SK-N-SH (cell line): ENCODE measurements at regions not wholly inside any gene's neighbourhood (a gene's known extent, or its start where the extent isn't known, plus 50 kb on each side); places are given as distances from the start of the nearest gene placed in this dataset.

Source experiments
- CTCF ChIA-PET: fragments of 300-600, 350-600 bp; formaldehyde crosslinking; extraction: SDS; loops from one replicate; lab custom pipeline; 2021; lab: Yijun Ruan, JAX
- POLR2A ChIA-PET: fragments of 350-600 bp; sonication (Branson Sonifier 250); formaldehyde crosslinking; extraction: SDS; loops from one replicate; lab custom pipeline; 2020; ENCODE audit warnings: antibody characterized with exemption, inconsistent platforms; lab: Yijun Ruan, JAX
- DNase-seq: peaks from one replicate; pipeline ENCODE4 v3.0.0; 2012
- H2AFZ ChIP-seq: fragments of 200-600 bp; sonication (generic); 2 replicates; pipeline ENCODE4 v1.8.1; 2016; ENCODE audit warnings: antibody characterized with exemption, mild to moderate bottlenecking, low read depth
- H3F3A ChIP-seq: fragments of 200-600 bp; sonication (generic); replicated peaks from 2 replicates; pipeline ENCODE3; 2016; ENCODE audit warnings: antibody characterized with exemption, mild to moderate bottlenecking; ENCODE audit not compliant: insufficient read depth
- H3K27ac ChIP-seq, 2 experiments: fragments of 200-500 bp in 1 of 2; fragments of 200-600 bp in 1 of 2; sonication (Bioruptor generic) in 1 of 2; sonication (generic), shearing (Covaris generic) in 1 of 2; 2 replicates each; pipeline versions ENCODE4 v1.5.1 to v1.6.1; 2014 to 2016; ENCODE audit warnings: low read depth in 2 of 2, inconsistent platforms in 1 of 2, low read length in 1 of 2, mild to moderate bottlenecking in 1 of 2, mixed read lengths in 1 of 2
- H3K27me3 ChIP-seq: fragments of 200-600 bp; sonication (generic), shearing (Covaris generic); 2 replicates; pipeline ENCODE4 v1.6.1; 2016; ENCODE audit warnings: mixed run types; ENCODE audit not compliant: insufficient read depth
- H3K36me3 ChIP-seq, 2 experiments: fragments of 200-500 bp in 1 of 2; fragments of 200-600 bp in 1 of 2; sonication (Bioruptor generic) in 1 of 2; sonication (generic) in 1 of 2; replicated peaks in 1 of 2; 2 replicates each; pipeline versions ENCODE3 to v1.5.1; 2014 to 2016; ENCODE audit warnings: low read length in 1 of 2, mild to moderate bottlenecking in 1 of 2; ENCODE audit not compliant: insufficient read depth in 2 of 2, control insufficient read depth in 1 of 2
- H3K4me1 ChIP-seq, 2 experiments: fragments of 200-500 bp in 1 of 2; fragments of 200-600 bp in 1 of 2; sonication (Bioruptor generic) in 1 of 2; sonication (generic), shearing (Covaris generic) in 1 of 2; 2 replicates each; pipeline versions ENCODE4 v1.5.1 to v1.6.1; 2014 to 2016; ENCODE audit warnings: low read depth in 1 of 2, low read length in 1 of 2, mixed run types in 1 of 2; ENCODE audit not compliant: insufficient read depth in 2 of 2, control insufficient read depth in 1 of 2
- H3K4me2 ChIP-seq: fragments of 200-600 bp; sonication (generic), shearing (Covaris generic); 2 replicates; pipeline ENCODE4 v1.6.1; 2017; ENCODE audit warnings: mixed run types
- H3K4me3 ChIP-seq, 2 experiments: fragments of 200-500 bp in 1 of 2; fragments of 200-600 bp in 1 of 2; sonication (Bioruptor generic) in 1 of 2; sonication (generic), shearing (Covaris generic) in 1 of 2; 2 replicates each; pipeline versions ENCODE4 v1.5.1 to v1.8.1; 2014 to 2016; ENCODE audit warnings: low read depth in 2 of 2, inconsistent platforms in 1 of 2, low read length in 1 of 2, mild to moderate bottlenecking in 1 of 2, mixed read lengths in 1 of 2, moderate library complexity in 1 of 2
- H3K79me2 ChIP-seq: fragments of 200-600 bp; sonication (generic); 2 replicates; pipeline ENCODE4 v1.8.1; 2017; ENCODE audit warnings: mild to moderate bottlenecking; ENCODE audit not compliant: insufficient read depth
- H3K9ac ChIP-seq: fragments of 200-600 bp; sonication (generic); 2 replicates; pipeline ENCODE4 v1.6.1; 2017; ENCODE audit warnings: mixed run types
- H3K9me2 ChIP-seq: fragments of 200-600 bp; sonication (generic); 2 replicates; pipeline ENCODE4 v1.6.1; 2017; ENCODE audit warnings: mixed run types
- H3K9me3 ChIP-seq: fragments of 200-600 bp; sonication (generic); 2 replicates; pipeline ENCODE4 v1.6.1; 2017; ENCODE audit warnings: mixed run types, mild to moderate bottlenecking, moderate library complexity
- H4K20me1 ChIP-seq: fragments of 200-600 bp; sonication (generic); 2 replicates; pipeline ENCODE4 v1.6.1; 2017; ENCODE audit warnings: mild to moderate bottlenecking, mixed run types; ENCODE audit not compliant: insufficient read depth
- FOSL2 ChIP-seq: IDR thresholded peaks from 2 replicates; pipeline ENCODE4 v1.4.0; 2012; ENCODE audit warnings: low read depth, mild to moderate bottlenecking, moderate library complexity, borderline replicate concordance
- FOXJ3 ChIP-seq: sonication (generic); formaldehyde crosslinking; IDR thresholded peaks from 2 replicates; pipeline ENCODE4 v1.5.1; 2020; ENCODE audit warnings: mild to moderate bottlenecking, missing genetic modification reagents
- GATA2 ChIP-seq: sonication (generic); formaldehyde crosslinking; IDR thresholded peaks from 2 replicates; pipeline ENCODE4 v1.5.0; 2020; ENCODE audit warnings: mild to moderate bottlenecking, missing genetic modification reagents
- MEF2A ChIP-seq: IDR thresholded peaks from 2 replicates; pipeline ENCODE4 v1.4.0; 2012; ENCODE audit warnings: low read depth, borderline replicate concordance
- MXI1 ChIP-seq: IDR thresholded peaks from 2 replicates; pipeline ENCODE4 v1.6.1; 2012; ENCODE audit warnings: mild to moderate bottlenecking, low read depth, low read length, improper control_type of control experiment
- NRF1 ChIP-seq: IDR thresholded peaks from 2 replicates; pipeline ENCODE4 v1.6.1; 2012; ENCODE audit warnings: low read depth, mild to moderate bottlenecking, low read length
- RAD21 ChIP-seq: IDR thresholded peaks from 2 replicates; pipeline ENCODE4 v1.6.1; 2012; ENCODE audit warnings: mild to moderate bottlenecking, low read length
- RFX5 ChIP-seq: IDR thresholded peaks from 2 replicates; pipeline ENCODE4 v1.6.1; 2012; ENCODE audit warnings: mild to moderate bottlenecking, improper control_type of control experiment, low read length
- SMC3 ChIP-seq: IDR thresholded peaks from 2 replicates; pipeline ENCODE4 v1.6.1; 2012; ENCODE audit warnings: low read depth, low read length, improper control_type of control experiment
- TCF12 ChIP-seq: IDR thresholded peaks from 2 replicates; pipeline ENCODE4 v1.4.0; 2012
- TEAD4 ChIP-seq: IDR thresholded peaks from 2 replicates; pipeline ENCODE4 v1.4.0; 2012; ENCODE audit warnings: mild to moderate bottlenecking, borderline replicate concordance; ENCODE audit not compliant: insufficient read depth
- WGBS: methylation state at CpG from one replicate; pipeline ENCODE4 v1.1.6; 2017; ENCODE audit warnings: low lambda C conversion rate; 5-methylcytosine and 5-hydroxymethylcytosine counted together
- TF ChIP-seq, protein P1 (sequence below): IDR thresholded peaks from 2 replicates; pipeline ENCODE4 v1.4.0; 2012; ENCODE audit warnings: low read depth, borderline replicate concordance
- TF ChIP-seq, protein P2 (sequence below): IDR thresholded peaks from 2 replicates; pipeline ENCODE4; 2012

- TF ChIP-seq, protein P1, sequence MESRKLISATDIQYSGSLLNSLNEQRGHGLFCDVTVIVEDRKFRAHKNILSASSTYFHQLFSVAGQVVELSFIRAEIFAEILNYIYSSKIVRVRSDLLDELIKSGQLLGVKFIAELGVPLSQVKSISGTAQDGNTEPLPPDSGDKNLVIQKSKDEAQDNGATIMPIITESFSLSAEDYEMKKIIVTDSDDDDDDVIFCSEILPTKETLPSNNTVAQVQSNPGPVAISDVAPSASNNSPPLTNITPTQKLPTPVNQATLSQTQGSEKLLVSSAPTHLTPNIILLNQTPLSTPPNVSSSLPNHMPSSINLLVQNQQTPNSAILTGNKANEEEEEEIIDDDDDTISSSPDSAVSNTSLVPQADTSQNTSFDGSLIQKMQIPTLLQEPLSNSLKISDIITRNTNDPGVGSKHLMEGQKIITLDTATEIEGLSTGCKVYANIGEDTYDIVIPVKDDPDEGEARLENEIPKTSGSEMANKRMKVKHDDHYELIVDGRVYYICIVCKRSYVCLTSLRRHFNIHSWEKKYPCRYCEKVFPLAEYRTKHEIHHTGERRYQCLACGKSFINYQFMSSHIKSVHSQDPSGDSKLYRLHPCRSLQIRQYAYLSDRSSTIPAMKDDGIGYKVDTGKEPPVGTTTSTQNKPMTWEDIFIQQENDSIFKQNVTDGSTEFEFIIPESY, result no peak
- no peak for TF ChIP-seq MEF2A
- TF ChIP-seq TCF12, result no peak
- no peak for TF ChIP-seq FOXJ3 (CRISPR knock-in tag)
- no peak for TF ChIP-seq SMC3
- TF ChIP-seq MXI1, result no peak
- TF ChIP-seq TEAD4, result no peak
- no peak for TF ChIP-seq RFX5
- TF ChIP-seq, all 33 proteins: peak for 0
These were observed 831.9 kb upstream of the CDH2 start (continued) for GRCh38 chr18:29008809-29009208.

DNA sequence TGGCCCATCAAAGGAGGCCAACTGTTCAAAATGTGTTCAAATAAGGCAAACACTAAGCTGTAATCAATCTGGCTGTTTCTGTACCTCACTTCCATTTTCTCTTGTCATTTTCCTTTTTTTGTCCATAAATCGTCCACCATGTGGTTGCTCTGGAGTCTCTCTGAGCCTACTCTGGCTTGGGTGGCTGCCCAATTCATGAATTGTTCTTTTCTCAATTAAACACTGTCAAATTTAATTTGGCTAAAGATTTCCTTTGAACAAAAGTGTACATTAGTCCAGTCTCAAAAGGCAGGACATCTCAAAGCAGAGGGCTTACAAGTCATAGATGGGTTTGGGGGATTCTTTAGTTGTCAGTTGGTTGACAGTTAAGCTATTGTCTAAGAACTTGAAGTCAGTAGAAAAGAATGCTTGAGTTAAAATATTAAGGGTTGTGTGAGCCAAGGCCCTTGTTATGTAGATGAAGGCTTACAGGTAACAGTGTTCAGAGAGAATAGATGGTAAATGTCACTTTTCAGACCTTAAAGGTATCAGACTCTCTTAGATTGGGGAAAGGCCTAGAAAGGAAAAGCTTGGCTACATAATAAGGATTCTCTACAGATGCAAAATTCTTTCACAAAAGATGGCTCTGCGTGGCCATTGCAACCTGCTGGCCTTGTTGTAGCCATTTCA is 831.2 kb upstream of the CDH2 start:
- H3F3A ChIP-seq, result no peaks in the 10 kb centered on the region
- H3K27me3 ChIP-seq, result no peaks in the 10 kb centered on the region
- H3K9me2 ChIP-seq, result no peaks in the 10 kb centered on the region
- no peak overlapping the region for H3K4me3 ChIP-seq
- no peaks in the 10 kb centered on the region for H3K4me1 ChIP-seq
- WGBS, result 80% methylated on average over 2 of the region's 2 CpGs
- H3K79me2 ChIP-seq, result no peaks in the 10 kb centered on the region
- DNase-seq, result no peak
- H4K20me1 ChIP-seq, result no peaks in the 10 kb centered on the region
- POLR2A ChIA-PET, result no interaction called here
- CTCF ChIA-PET, result no interaction called here
- H2AFZ ChIP-seq, result no peak overlapping the region
- no peak overlapping the region for H3K4me2 ChIP-seq
- H3K36me3 ChIP-seq, result no peaks in the 10 kb centered on the region
- H3K9ac ChIP-seq, result no peak overlapping the region
- H3K9me3 ChIP-seq, result no peaks in the 10 kb centered on the region
- H3K27ac ChIP-seq, result no peak overlapping the region
- TF ChIP-seq, protein P2, sequence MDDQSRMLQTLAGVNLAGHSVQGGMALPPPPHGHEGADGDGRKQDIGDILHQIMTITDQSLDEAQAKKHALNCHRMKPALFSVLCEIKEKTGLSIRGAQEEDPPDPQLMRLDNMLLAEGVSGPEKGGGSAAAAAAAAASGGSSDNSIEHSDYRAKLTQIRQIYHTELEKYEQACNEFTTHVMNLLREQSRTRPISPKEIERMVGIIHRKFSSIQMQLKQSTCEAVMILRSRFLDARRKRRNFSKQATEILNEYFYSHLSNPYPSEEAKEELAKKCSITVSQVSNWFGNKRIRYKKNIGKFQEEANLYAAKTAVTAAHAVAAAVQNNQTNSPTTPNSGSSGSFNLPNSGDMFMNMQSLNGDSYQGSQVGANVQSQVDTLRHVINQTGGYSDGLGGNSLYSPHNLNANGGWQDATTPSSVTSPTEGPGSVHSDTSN, result no peak

GRCh38 chr18:29004921-29005320 is 828.0 kb upstream of the CDH2 start:
- Histone ChIP-seq H3K9ac (no peak overlapping the region), H3K27ac (no peak overlapping the region), H3K4me1 (no peaks in the 10 kb centered on the region), H3K4me2 (no peak overlapping the region), H3K79me2 (no peaks in the 10 kb centered on the region), H3K9me2 (no peaks in the 10 kb centered on the region), H3K9me3 (no peaks in the 10 kb centered on the region), H3K36me3 (no peaks in the 10 kb centered on the region), H3K27me3 (no peaks in the 10 kb centered on the region), H3F3A (no peaks in the 10 kb centered on the region), H2AFZ (no peak overlapping the region), H3K4me3 (no peak overlapping the region), H4K20me1 (no peaks in the 10 kb centered on the region)
- WGBS, result 41% methylated on average over 1 of the region's 1 CpG
- TF ChIP-seq NRF1 (no peak), GATA2 (CRISPR knock-in tag) (no peak), RAD21 (no peak), TCF12 (no peak), FOXJ3 (CRISPR knock-in tag) (no peak), FOSL2 (no peak)
- TF ChIP-seq, protein P2, result no peak
- POLR2A ChIA-PET, result no interaction called here
- no peak for DNase-seq
- CTCF ChIA-PET, result interaction anchor here (1.5 kb wide), 1 partner anchor 17 kb away, joined by 5 read pairs; no protein-coding TSS in a partner anchor
